Smooth muscle cell (in vitro differentiated cells): ENCODE measurements at regions not wholly inside any gene's neighbourhood (a gene's known extent, or its start where the extent isn't known, plus 50 kb on each side); places are given as distances from the start of the nearest gene placed in this dataset.
"Not testable (repeated sequence)": the region's sequence is repeated elsewhere in the genome, so short reads cannot be mapped to it uniquely, and the experiment has no call there.

Experiments used
- DNase-seq: peaks from one replicate; lab custom pipeline; 2025; ENCODE audit not compliant: unreplicated experiment; lab: John Stamatoyannopoulos, UW
- H2AFZ ChIP-seq: fragments of 200-600 bp; sonication (generic); 2 replicates; pipeline ENCODE4 v1.6.0; 2016; ENCODE audit warnings: antibody characterized with exemption, low read depth, mild to moderate bottlenecking
- H3F3A ChIP-seq: fragments of 200-600 bp; sonication (generic); 2 replicates; pipeline ENCODE4 v1.6.0; 2017; ENCODE audit warnings: antibody characterized with exemption, low read depth
- H3K27ac ChIP-seq: fragments of 200-600 bp; sonication (generic); 2 replicates; pipeline ENCODE4 v1.5.1; 2016; ENCODE audit warnings: low read depth, mild to moderate bottlenecking
- H3K27me3 ChIP-seq: fragments of 200-600 bp; sonication (generic); 2 replicates; pipeline ENCODE4 v1.6.1; 2016; ENCODE audit warnings: low read depth, mild to moderate bottlenecking
- H3K36me3 ChIP-seq: fragments of 200-600 bp; sonication (generic); 2 replicates; pipeline ENCODE4 v1.5.1; 2016; ENCODE audit warnings: low read depth
- H3K4me1 ChIP-seq: fragments of 200-600 bp; sonication (generic); 2 replicates; pipeline ENCODE4 v1.5.1; 2016; ENCODE audit warnings: low read depth
- H3K4me2 ChIP-seq: fragments of 200-600 bp; sonication (generic); 2 replicates; pipeline ENCODE4 v1.6.0; 2016; ENCODE audit warnings: mild to moderate bottlenecking
- H3K4me3 ChIP-seq: fragments of 200-600 bp; sonication (generic); 2 replicates; pipeline ENCODE4 v1.5.1; 2016; ENCODE audit warnings: mild to moderate bottlenecking
- H3K79me2 ChIP-seq: fragments of 200-600 bp; sonication (generic); 2 replicates; pipeline ENCODE4 v1.6.0; 2016; ENCODE audit warnings: low read depth, mild to moderate bottlenecking
- H3K9ac ChIP-seq: fragments of 200-600 bp; sonication (generic); 2 replicates; pipeline ENCODE4 v1.6.0; 2016; ENCODE audit warnings: low read depth
- H3K9me3 ChIP-seq: fragments of 200-600 bp; sonication (generic); replicated peaks from 2 replicates; pipeline ENCODE4 v1.5.1; 2016; ENCODE audit warnings: low read depth
- H4K20me1 ChIP-seq: fragments of 200-600 bp; sonication (generic); 2 replicates; pipeline ENCODE4 v1.6.0; 2016; ENCODE audit warnings: low read depth
- CTCF ChIP-seq: fragments of 200-600 bp; sonication (generic); IDR thresholded peaks from 2 replicates; pipeline ENCODE4 v1.5.1; 2017; ENCODE audit warnings: borderline replicate concordance, mild to moderate bottlenecking, antibody characterized with exemption; ENCODE audit not compliant: insufficient read depth, poor library complexity, severe bottlenecking
- WGBS: methylation state at CpG from one replicate; pipeline ENCODE4 v1.1.7; 2016; ENCODE audit warnings: low lambda C conversion rate; 5-methylcytosine and 5-hydroxymethylcytosine counted together

- H3K79me2 ChIP-seq: no peaks in the 10 kb centered on the region
- H3K27me3 ChIP-seq: no peaks in the 10 kb centered on the region
- H4K20me1 ChIP-seq: no peaks in the 10 kb centered on the region
- H3K4me3 ChIP-seq: no peak overlapping the region
- peak; percentile 100 for TF ChIP-seq CTCF
- peak overlapping the region; percentile 76 for H3K4me2 ChIP-seq
- no peaks in the 10 kb centered on the region for H3F3A ChIP-seq
- 64% methylated on average over 33 of the region's 43 CpGs for WGBS
- peak; percentile 9 for DNase-seq
- no peaks in the 10 kb centered on the region for H3K36me3 ChIP-seq
- H3K9me3 ChIP-seq: no peaks in the 10 kb centered on the region
- H3K9ac ChIP-seq: no peak overlapping the region
- H2AFZ ChIP-seq: peak overlapping the region; percentile 87
- H3K27ac ChIP-seq: no peak overlapping the region
- H3K4me1 ChIP-seq: no peaks in the 10 kb centered on the region
Observed at GRCh38 chr10:64041185-64041988, 520.2 kb downstream of the REEP3 start.

- H3K9me3 ChIP-seq: no peaks in the 10 kb centered on the region
- no peak for DNase-seq
- no peak overlapping the region for H2AFZ ChIP-seq
- H3K9ac ChIP-seq: no peak overlapping the region
- no peaks in the 10 kb centered on the region for H3K36me3 ChIP-seq
- no peak overlapping the region for H3K27ac ChIP-seq
- H3K27me3 ChIP-seq: no peaks in the 10 kb centered on the region
- TF ChIP-seq CTCF: no peak
- no peak overlapping the region for H3K4me2 ChIP-seq
- H3K79me2 ChIP-seq: no peaks in the 10 kb centered on the region
- 90% methylated on average over 19 of the region's 19 CpGs for WGBS
- no peaks in the 10 kb centered on the region for H3F3A ChIP-seq
- H3K4me3 ChIP-seq: no peak overlapping the region
- H3K4me1 ChIP-seq: no peaks in the 10 kb centered on the region
- H4K20me1 ChIP-seq: no peaks in the 10 kb centered on the region
Observed at GRCh38 chr10:64041989-64042490, 520.8 kb downstream of the REEP3 start.

DNA sequence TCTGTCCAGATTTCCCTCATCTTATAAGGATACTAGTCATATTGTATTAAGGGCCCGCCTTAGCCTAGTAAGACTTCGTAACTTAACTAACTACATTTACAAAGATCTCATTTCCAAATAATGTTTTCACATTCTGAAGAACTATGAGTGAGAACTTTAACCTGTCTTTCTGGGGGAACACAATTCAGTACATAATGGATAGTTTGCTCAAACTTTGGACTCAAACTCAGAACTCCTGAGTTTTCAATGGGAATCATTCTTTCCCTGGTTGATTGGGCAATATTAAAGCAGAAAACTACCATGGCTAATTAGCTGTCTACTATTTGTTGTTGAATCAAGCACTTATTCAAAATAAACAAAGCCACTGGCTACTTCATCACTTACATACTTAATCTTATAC is 522.9 kb downstream of the REEP3 start:
- H3F3A ChIP-seq: no peaks in the 10 kb centered on the region
- H3K4me1 ChIP-seq: no peaks in the 10 kb centered on the region
- no peak for DNase-seq
- H3K9me3 ChIP-seq: no peaks in the 10 kb centered on the region
- H3K36me3 ChIP-seq: no peaks in the 10 kb centered on the region
- no peak overlapping the region for H3K9ac ChIP-seq
- H3K4me2 ChIP-seq: no peak overlapping the region
- H3K27ac ChIP-seq: no peak overlapping the region
- H4K20me1 ChIP-seq: no peaks in the 10 kb centered on the region
- H3K79me2 ChIP-seq: no peaks in the 10 kb centered on the region
- H3K27me3 ChIP-seq: no peaks in the 10 kb centered on the region
- 97% methylated on average over 2 of the region's 2 CpGs for WGBS
- H3K4me3 ChIP-seq: no peak overlapping the region
- H2AFZ ChIP-seq: no peak overlapping the region
- no peak for TF ChIP-seq CTCF

GRCh38 chr10:64044957-64045632 is 523.9 kb downstream of the REEP3 start:
- H3K4me2 ChIP-seq, H3K9me3 ChIP-seq, H3K27ac ChIP-seq, H3K27me3 ChIP-seq, H3K4me3 ChIP-seq, DNase-seq, H3K79me2 ChIP-seq, H2AFZ ChIP-seq, H3K4me1 ChIP-seq, H3F3A ChIP-seq, H4K20me1 ChIP-seq, H3K9ac ChIP-seq, H3K36me3 ChIP-seq: not testable (repeated sequence)
- 93% methylated on average over 16 of the region's 16 CpGs for WGBS
